Lower leg skin (tissue), 4 donors: ENCODE measurements at regions not wholly inside any gene's neighbourhood (a gene's known extent, or its start where the extent isn't known, plus 50 kb on each side); places are given as distances from the start of the nearest gene placed in this dataset.

Source experiments
- DNase-seq, 2 donors: peaks; one replicate each; pipeline ENCODE4 v3.0.0-alpha.2; 2019; ENCODE audit warnings: low spot score in 2 of 2
- H3K4me3 ChIP-seq: fragments of 200-600 bp; sonication (generic); 2 replicates; pipeline ENCODE4 v1.5.1; 2017; ENCODE audit warnings: mild to moderate bottlenecking, low read depth; ENCODE audit not compliant: poor library complexity, severe bottlenecking
- CTCF ChIP-seq, 3 donors: fragments of 450-650 bp; IDR thresholded peaks; one replicate each; pipeline ENCODE4 v1.5.1; 2016; ENCODE audit warnings: antibody characterized with exemption in 3 of 3, mild to moderate bottlenecking in 3 of 3, moderate library complexity in 2 of 3
- POLR2A ChIP-seq, 2 donors: fragments of 450-650 bp; IDR thresholded peaks; one replicate each; pipeline ENCODE4 v1.6.1; 2016 to 2017; ENCODE audit warnings: antibody characterized with exemption in 2 of 2, mild to moderate bottlenecking in 1 of 2, moderate library complexity in 1 of 2
- WGBS, 2 donors: methylation state at CpG; one replicate each; pipeline ENCODE4 v1.1.5; 2018; 5-methylcytosine and 5-hydroxymethylcytosine counted together
- intact Hi-C: fragments of 100-400 bp; cut with DNase I; formaldehyde crosslinking; loops from one replicate; pipeline ENCODE4 v1.15.0; 2023; ENCODE audit warnings: low total_unique reads

DNA sequence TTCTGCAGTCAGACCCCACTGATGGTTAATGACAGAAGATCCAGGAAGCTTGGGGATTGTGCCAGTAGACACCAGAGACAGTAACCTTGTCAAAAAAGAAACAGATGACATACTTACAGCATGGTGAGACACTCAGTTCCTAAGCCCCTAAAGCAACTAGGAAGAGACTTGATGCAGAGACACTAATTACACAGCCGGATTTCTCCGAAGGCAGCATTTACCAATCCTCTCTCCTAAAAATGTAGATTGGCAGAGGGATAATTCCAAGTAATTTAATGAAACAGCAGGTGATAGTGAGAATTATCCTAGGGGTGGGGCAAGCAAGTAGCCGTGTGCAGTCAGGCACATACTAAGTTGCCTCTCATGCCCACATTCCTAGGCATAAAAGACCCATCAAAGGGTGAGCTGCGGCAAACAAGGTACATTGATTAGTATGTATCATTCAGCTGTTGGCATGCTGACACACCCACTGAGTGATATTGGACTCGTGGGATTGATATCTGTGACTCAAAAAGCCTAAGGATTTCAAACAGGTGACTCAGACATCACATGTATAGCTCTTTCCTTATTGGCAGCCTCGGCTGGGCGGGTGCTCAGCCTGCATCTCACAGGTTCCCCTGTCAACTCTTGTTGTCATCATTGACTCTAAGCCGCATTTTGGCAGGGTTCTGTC is 296.7 kb upstream of the ATP5MC3 start:
- 72 to 73% methylated on average over 8 of the region's 8 CpGs for WGBS, 2 donors
- TF ChIP-seq POLR2A (IDR thresholded peaks at IDR 0.05), result no peak
- no peak for TF ChIP-seq CTCF (IDR thresholded peaks at IDR 0.05)
- no peak for DNase-seq
- intact Hi-C loops, result no loop called here
- no peak overlapping the region for H3K4me3 ChIP-seq

DNA sequence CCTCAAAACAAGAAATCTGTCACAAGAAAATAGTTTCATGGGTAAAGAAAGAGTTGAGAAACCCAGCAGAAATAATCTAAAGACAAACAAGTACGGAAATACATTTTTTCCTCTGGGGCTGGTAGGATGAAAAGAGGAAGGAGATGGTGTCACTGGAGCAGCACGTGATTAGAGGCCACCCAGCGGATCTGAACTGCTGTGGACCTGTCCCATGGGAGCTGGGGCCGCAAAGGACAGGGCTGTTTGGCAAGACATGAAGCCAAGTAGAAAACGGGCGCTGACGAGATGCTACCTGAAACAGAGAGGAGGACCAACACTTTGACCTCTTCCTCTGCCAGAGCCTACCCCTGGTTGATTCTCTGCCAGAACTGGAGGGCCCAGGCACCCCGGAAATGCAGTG is 295.4 kb upstream of the ATP5MC3 start:
- DNase-seq, result peak in 1 of 2 donors; percentile 15
- H3K4me3 ChIP-seq, result no peak overlapping the region
- WGBS, 2 donors, result 67% methylated on average over 8 of the region's 8 CpGs
- no peak for TF ChIP-seq CTCF (IDR thresholded peaks at IDR 0.05)
- no peak for TF ChIP-seq POLR2A (IDR thresholded peaks at IDR 0.05)
- intact Hi-C loops, result no loop called here

GRCh38 chr2:175476374-175476773 is 294.9 kb upstream of the ATP5MC3 start:
- no peak for DNase-seq
- H3K4me3 ChIP-seq, result no peak overlapping the region
- 89 to 100% methylated on average over 1 of the region's 1 CpG for WGBS, 2 donors
- TF ChIP-seq CTCF (IDR thresholded peaks at IDR 0.05) (no peak), POLR2A (IDR thresholded peaks at IDR 0.05) (no peak)
- intact Hi-C loops, result no loop called here

DNA sequence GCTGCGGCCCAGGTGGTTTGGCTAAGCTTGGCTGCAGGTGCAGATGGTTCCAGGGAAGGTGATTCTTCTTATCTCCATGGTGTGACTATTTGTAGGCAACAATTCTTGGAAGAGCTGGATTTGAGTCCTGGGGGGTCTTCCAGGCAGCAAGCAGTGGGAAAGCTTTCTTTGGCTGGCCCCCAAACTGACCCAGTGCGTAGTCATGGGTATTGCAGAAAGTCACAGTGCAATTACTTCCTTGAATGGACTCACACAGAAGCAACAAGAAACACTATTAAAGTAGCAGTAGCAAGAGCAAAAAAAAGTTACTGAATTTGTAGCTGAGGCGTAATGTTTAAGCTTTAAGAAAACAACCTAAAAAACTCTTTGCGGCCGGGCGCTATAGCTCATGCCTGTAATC is 293.6 kb upstream of the ATP5MC3 start:
- TF ChIP-seq POLR2A (IDR thresholded peaks at IDR 0.05) (no peak), CTCF (IDR thresholded peaks at IDR 0.05) (no peak)
- WGBS, 2 donors, result 90 to 95% methylated on average over 6 of the region's 6 CpGs
- intact Hi-C loops, result no loop called here
- DNase-seq, result no peak
- H3K4me3 ChIP-seq, result no peak overlapping the region

- intact Hi-C loops, result no loop called here
- H3K4me3 ChIP-seq, result no peak overlapping the region
- no peak for TF ChIP-seq CTCF (IDR thresholded peaks at IDR 0.05)
- no peak for TF ChIP-seq POLR2A (IDR thresholded peaks at IDR 0.05)
- no peak for DNase-seq
- 75% methylated on average over 7 of the region's 7 CpGs for WGBS, 2 donors
Measured at GRCh38 chr2:175468431-175469098, 287.1 kb upstream of the ATP5MC3 start.

GRCh38 chr2:175465101-175465500 is 283.6 kb upstream of the ATP5MC3 start:
- no peak for DNase-seq
- TF ChIP-seq POLR2A (IDR thresholded peaks at IDR 0.05), result no peak
- no peak for TF ChIP-seq CTCF (IDR thresholded peaks at IDR 0.05)
- intact Hi-C loops, result no loop called here
- H3K4me3 ChIP-seq, result no peak overlapping the region
